ENCODE measurements at regions not wholly inside any gene's neighbourhood (a gene's known extent, or its start where the extent isn't known, plus 50 kb on each side); places are given as distances from the start of the nearest gene placed in this dataset.

DNA sequence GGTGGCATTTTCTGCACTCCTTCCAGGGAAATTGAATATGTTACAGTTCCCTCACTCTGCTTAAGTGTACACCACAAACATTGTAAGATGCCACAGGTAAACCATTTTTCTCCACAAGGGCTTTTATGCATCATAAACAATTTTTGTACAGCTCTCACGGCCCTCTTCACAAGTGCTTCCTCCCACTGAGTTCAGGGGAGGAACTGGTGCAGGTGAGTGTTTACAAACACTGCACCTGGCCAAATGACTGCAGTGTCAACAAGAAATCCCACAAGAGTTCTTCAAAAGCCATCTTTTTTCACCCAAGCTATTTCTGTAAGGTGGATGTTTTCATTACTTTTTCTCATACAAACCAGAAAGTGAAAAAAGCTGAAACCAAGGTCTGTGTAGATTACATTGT is 973.2 kb downstream of the AACS start:
- TF ChIP-seq, protein P1, sequence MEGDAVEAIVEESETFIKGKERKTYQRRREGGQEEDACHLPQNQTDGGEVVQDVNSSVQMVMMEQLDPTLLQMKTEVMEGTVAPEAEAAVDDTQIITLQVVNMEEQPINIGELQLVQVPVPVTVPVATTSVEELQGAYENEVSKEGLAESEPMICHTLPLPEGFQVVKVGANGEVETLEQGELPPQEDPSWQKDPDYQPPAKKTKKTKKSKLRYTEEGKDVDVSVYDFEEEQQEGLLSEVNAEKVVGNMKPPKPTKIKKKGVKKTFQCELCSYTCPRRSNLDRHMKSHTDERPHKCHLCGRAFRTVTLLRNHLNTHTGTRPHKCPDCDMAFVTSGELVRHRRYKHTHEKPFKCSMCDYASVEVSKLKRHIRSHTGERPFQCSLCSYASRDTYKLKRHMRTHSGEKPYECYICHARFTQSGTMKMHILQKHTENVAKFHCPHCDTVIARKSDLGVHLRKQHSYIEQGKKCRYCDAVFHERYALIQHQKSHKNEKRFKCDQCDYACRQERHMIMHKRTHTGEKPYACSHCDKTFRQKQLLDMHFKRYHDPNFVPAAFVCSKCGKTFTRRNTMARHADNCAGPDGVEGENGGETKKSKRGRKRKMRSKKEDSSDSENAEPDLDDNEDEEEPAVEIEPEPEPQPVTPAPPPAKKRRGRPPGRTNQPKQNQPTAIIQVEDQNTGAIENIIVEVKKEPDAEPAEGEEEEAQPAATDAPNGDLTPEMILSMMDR (IDR thresholded peaks at IDR 0.05) = no peak
- no peak for TF ChIP-seq ZFX (IDR thresholded peaks at IDR 0.05; ENCODE audit: borderline replicate concordance)
